ENCODE measurements at regions not wholly inside any gene's neighbourhood (a gene's known extent, or its start where the extent isn't known, plus 50 kb on each side); places are given as distances from the start of the nearest gene placed in this dataset.
"Not testable (repeated sequence)": the region's sequence is repeated elsewhere in the genome, so short reads cannot be mapped to it uniquely, and the experiment has no call there.

GRCh38 chr1:224061436-224061835 lies 52.5 kb upstream of the FBXO28 start:
- DNase-seq (ENCODE audit: low spot score): no peak

DNA sequence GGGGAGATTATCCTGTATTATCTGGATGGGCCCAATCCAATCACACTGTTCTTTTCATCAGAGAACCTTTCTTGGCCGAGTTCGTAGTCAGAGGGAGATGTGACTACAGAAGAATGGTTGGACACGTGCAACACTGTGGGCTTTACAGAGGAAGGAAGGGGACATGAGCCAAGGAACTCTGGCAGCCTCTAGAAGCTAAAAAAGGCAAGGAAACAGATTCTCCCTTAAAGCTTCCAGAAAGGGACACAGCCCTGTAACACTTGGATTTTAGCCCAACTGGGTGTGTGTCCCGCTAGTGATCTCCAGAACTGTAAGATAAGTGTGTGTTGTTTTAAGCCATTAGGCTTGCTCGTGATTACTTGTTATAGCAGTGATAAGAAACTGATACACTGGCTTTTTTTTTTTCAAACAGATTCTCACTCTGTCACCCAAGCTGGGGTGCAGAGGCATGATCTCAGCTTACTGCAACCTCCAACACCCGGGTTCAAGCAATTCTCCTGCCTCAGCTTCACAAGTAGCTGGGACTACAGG lies 53.9 kb upstream of the FBXO28 start:
- DNase-seq (ENCODE audit: low spot score): no peak

- DNase-seq (ENCODE audit: low spot score): no peak
These were observed 55.6 kb upstream of the FBXO28 start for GRCh38 chr1:224058303-224058702.

DNA sequence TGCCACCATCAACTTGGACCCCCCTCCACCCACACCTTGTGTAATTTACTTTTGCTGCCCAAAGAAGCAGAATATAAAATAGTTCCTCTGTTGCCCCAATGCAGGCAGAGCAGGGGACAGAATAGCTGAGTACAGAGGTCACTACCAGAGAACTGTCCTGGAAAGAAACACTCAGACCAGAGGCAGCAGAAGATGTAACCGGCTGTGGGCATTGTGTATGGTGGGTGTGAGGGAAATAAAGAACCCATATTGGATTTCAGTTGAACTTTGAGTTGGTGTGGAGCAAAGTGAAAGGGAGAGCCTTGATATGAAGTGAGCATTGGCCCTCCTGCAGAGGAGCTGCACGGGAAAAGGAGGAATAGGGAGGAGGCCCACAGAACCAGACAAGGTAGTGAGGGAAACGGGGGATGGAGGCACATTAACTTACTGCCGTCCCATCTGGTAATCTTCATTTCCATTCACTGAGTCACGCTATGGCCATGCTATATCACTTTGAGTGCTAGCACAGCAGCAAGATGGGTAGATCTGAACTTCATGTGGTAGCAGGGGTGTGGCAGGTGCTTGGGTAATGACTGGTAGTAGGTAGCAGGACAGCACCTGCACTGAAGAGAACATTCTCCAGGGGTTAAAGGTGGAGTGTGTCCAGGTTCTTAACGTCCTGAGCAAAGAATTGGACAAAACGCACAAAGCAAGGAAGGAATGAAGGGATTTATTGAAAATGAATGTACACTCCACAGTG lies 56.3 kb upstream of the FBXO28 start:
- DNase-seq (ENCODE audit: low spot score): no peak

DNA sequence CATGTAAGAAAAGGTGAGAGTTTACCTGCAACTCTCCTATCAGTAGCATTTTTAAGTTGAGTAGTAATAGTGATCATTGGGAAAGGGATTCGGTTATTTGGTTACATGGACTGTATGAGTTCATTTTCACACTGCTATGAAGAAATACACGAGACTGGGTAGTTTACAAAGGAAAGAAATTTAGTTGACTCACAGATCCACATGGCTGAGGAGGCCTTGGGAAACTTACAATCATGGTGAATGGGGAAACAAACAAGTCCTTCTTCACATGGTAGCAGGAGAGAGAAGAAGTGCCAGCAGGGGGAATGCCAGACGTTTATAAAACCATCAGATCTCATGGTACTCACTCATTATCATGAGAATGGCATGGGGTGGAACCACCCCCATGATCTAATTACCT lies 59.3 kb upstream of the FBXO28 start:
- no peak for DNase-seq (ENCODE audit: low spot score)

GRCh38 chr1:224054012-224054411 lies 59.9 kb upstream of the FBXO28 start:
- DNase-seq (ENCODE audit: low spot score): no peak

- DNase-seq (ENCODE audit: low spot score): no peak
These were observed 60.5 kb upstream of the FBXO28 start for GRCh38 chr1:224053456-224053855.

DNA sequence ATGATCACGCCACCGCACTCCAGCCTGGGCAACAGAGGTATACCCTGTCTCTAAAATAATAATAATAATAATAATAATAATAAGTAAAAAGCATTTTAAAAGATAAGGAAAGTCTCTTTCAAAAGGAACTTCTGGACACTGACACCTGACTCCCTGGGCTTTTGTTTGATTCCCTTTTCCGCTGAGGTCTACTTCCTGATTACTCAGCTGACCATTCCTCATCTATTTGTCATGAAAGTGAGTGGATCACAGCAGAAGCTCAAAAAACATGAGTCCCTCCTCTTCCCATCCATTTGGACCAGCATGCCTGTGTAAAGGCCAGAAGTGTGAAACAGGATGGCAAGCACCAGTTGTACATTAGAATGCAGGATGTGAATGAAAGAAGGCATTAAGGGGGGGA lies 61.1 kb upstream of the FBXO28 start:
- no peak for DNase-seq (ENCODE audit: low spot score)

DNA sequence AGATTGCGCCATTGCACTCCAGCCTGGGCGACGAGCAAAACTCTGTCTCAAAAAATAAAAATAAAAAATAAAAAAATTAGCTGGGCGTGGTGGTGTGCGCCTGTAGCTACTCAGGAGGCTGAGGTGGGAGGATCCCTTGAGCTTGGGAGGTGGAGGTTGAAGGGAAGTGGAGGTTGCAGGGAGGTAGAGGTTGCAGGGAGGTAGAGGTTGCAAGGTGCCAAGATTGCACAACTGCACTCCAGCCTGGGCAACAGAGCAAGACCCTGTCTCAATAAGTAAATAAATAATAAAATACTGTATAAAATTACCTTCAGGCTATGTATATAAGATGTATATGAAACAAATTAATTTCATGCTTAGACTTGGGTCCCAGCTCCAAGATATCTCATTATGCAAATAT lies 62.1 kb upstream of the FBXO28 start:
- DNase-seq (ENCODE audit: low spot score): not testable (repeated sequence)

DNA sequence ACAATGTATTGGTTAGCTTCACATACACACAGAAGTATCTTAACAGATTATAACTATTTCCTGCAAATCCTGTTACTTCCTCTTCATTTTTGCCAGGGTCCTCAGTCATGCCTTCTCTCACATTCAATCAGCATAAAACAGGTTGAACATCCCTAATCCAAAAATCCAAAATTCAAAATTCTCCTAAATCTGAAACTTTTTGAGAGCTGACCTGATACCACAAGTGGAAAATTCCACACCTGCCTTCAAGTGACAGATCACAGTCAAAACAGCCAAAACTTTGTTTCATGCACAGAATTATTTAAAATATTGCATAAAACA lies 62.9 kb upstream of the FBXO28 start:
- DNase-seq (ENCODE audit: low spot score): no peak

DNA sequence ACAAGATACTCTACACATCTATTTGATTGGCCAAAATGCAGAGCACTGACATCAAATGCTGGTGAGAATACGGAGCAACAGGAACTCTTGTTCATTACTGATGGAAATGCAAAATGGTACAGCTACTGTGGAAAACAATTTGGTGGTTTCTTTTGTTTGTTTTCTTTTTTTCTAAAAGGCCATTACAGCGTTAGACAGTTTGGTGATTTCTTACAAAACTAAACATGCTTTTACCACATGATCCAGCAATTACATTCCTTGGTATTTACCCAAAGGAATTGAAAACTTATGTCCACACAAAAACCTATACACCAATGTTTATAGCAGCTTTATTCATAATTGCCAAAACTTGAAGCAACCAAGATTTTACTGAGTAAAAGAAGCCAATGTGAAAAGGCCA lies 66.4 kb upstream of the FBXO28 start:
- no peak for DNase-seq (ENCODE audit: low spot score)

DNA sequence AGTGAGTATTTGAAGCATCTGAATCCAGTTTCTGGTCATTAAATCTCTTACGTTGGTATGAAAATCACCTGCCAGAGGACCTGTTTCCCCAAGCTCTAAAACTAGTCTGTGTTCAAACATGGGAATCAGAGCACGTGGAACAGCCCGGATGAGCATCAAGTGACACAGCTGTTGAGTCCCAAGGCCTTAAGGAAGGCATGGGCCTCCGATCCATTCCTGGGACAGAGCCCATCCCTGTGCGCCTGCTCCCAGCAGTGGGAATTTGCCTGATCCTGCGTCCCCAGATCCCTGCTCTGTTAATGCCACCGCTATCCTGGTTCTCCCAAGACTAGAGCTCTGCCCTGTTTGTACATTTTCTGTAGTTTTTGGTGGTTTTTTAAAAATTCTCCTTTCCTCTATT lies 68.4 kb upstream of the FBXO28 start:
- DNase-seq (ENCODE audit: low spot score): no peak

- no peak for DNase-seq (ENCODE audit: low spot score)
These were observed 69.5 kb upstream of the FBXO28 start for GRCh38 chr1:224044420-224044819.

- no peak for DNase-seq (ENCODE audit: low spot score)
These were observed 71.3 kb upstream of the FBXO28 start for GRCh38 chr1:224042557-224043118.

- no peak for DNase-seq (ENCODE audit: low spot score)
These were observed 72.9 kb upstream of the FBXO28 start for GRCh38 chr1:224041032-224041431.

GRCh38 chr1:224040423-224040822 lies 73.5 kb upstream of the FBXO28 start:
- not testable (repeated sequence) for DNase-seq (ENCODE audit: low spot score)

- DNase-seq (ENCODE audit: low spot score): not testable (repeated sequence)
These were observed 73.9 kb upstream of the FBXO28 start for GRCh38 chr1:224040006-224040405.

DNA sequence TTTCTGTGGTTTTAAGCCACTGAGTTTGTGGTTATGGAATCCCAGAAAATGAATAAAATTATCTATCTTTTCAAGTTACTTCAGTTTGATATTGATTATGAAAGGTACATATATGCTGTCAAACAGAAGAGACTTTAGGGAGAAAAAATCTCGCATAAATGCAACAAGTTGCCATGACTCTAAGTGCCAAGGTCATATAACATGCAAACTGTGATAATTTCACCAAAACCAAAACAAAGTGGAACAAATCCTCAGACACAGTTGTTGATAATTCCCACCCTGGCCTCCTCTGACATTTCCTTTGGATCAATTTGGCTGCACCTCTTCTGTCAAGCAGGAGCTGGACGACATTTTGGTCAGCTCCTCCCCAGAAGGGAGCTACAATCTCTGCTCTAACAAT lies 75.1 kb upstream of the FBXO28 start:
- not testable (repeated sequence) for DNase-seq (ENCODE audit: low spot score)

DNA sequence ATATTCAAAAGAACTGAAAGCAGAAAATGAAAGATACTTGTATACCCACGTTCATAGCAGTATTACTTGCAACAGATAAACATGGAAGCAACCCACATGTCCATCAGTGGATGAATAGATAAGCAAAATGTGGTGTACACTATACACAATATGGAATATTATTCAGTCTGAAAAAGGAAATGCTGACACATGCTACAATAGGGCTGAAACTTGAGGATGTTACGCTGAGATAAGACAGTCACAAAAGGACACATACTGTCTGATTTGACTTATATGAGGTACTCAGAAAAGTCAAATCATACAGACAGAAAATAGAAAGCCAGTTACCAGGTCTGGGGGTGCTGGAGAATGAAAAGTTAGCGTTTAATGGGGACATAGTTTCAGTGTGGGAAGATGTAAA lies 76.5 kb upstream of the FBXO28 start:
- not testable (repeated sequence) for DNase-seq (ENCODE audit: low spot score)

- not testable (repeated sequence) for DNase-seq (ENCODE audit: low spot score)
These were observed 81.2 kb upstream of the FBXO28 start for GRCh38 chr1:224032608-224033276.

DNA sequence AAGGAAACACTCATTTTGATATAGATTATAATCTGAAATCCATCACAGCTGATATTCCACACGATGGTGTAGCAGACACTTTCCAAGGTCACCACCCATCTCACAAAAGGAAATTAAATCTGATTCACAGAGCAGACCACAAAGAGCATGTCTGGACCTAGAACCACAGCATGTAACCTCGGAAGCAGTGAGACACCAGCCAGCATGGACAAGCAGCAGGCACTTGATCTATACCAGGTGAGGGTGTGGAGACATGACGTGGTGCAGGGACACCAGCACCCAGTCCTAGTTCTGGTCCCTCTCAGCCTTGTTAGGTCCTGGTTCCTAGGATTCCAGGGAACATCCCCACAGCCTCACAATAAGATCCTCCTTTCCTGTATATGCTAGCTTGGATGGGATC lies 81.9 kb upstream of the FBXO28 start:
- not testable (repeated sequence) for DNase-seq (ENCODE audit: low spot score)

DNA sequence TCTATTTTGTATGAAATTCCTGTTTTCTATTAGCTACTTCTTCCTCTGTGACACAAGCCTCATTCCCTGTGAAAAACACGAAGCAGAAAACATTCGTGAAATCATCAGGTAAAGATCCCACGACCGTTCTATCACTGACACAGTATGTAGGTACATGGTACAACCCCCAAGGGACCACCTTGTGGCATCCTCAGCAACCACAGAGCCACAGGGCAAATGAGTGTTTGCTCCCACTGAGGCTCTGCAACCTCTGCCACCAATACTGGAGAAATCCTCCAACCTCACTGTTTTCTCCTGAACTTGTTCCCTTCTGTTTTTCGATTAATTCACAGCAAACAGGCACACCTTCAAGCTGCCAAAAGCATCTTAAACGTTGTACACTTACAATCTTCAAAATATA lies 83.7 kb upstream of the FBXO28 start:
- DNase-seq (ENCODE audit: low spot score): not testable (repeated sequence)

- not testable (repeated sequence) for DNase-seq (ENCODE audit: low spot score)
These were observed 84.5 kb upstream of the FBXO28 start for GRCh38 chr1:224029286-224030025.

Measured in hematopoietic multipotent progenitor cell treated with erythropoietin and hydrocortisone succinate and interleukin-3 and kit ligand, for 15 days (in vitro differentiated cells).